SH-SY5Y (cell line): ENCODE measurements at regions not wholly inside any gene's neighbourhood (a gene's known extent, or its start where the extent isn't known, plus 50 kb on each side); places are given as distances from the start of the nearest gene placed in this dataset.

ENCODE experiments used
- GATA2 ChIP-seq: IDR thresholded peaks from 2 replicates; pipeline ENCODE4 v1.6.1; 2011; ENCODE audit warnings: mild to moderate bottlenecking, low read depth, low read length
- GATA3 ChIP-seq: IDR thresholded peaks from 2 replicates; pipeline ENCODE4 v1.6.1; 2011; ENCODE audit warnings: low read depth, mild to moderate bottlenecking, low read length, moderate library complexity

GRCh38 chr3:61411009-61411662 lies 150.2 kb upstream of the PTPRG start:
- TF ChIP-seq GATA3 (no peak), GATA2 (no peak)
